ENCODE measurements at regions not wholly inside any gene's neighbourhood (a gene's known extent, or its start where the extent isn't known, plus 50 kb on each side); places are given as distances from the start of the nearest gene placed in this dataset.
"Not testable (repeated sequence)": the region's sequence is repeated elsewhere in the genome, so short reads cannot be mapped to it uniquely, and the experiment has no call there.

- DNase-seq (ENCODE audit: low read depth in 2 of 2): not testable (repeated sequence)
Observed at GRCh38 chr1:220412382-220412781, 115.6 kb upstream of the MARK1 start.

GRCh38 chr1:220410611-220411010, 117.3 kb upstream of the MARK1 start:
- peak in 1 of 2 experiments; percentile 40 for DNase-seq (ENCODE audit: low read depth in 2 of 2)

- no peak for DNase-seq (ENCODE audit: low read depth in 2 of 2)
Observed at GRCh38 chr1:220409771-220410595, 118.0 kb upstream of the MARK1 start.

DNA sequence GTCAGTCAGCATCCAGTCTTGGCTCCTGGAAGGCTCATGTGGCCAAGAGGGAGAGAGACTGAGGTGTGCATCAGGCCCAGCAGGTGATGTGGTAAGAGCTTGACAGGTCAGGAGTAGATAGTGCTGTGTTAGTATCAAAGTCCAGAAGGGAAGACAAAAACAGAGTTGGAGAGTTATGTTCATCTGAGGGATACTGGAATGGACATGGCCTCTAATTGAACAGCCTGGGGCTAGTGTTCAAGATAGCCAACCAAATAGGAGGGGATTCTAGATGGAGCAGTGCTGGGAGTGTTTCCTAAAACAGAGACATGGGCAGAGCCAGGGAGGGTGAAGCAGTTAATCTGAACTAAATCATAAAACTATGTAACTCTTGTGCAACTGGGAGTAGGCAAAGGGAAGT, 120.7 kb upstream of the MARK1 start:
- DNase-seq (ENCODE audit: low read depth in 2 of 2): no peak

DNA sequence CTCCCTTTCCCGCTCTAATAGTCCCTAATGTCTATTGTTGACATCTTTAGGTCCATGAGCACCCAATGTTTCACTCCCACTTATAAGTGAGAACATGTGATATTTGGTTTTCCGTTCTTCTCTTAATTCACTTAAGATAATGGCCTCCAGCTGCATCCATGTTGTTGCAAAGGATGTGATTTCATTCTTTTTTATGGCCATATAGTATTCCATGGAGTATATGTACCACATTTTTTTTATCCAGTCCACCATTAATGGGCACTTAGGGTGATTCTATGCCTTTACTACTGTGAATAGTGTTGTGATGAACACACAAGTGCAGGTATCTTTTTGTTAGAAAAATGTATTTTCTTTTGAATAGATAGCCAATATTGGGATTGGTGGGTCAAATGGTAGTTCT, 126.0 kb upstream of the RAB3GAP2 start:
- DNase-seq (ENCODE audit: low read depth in 2 of 2): no peak

DNA sequence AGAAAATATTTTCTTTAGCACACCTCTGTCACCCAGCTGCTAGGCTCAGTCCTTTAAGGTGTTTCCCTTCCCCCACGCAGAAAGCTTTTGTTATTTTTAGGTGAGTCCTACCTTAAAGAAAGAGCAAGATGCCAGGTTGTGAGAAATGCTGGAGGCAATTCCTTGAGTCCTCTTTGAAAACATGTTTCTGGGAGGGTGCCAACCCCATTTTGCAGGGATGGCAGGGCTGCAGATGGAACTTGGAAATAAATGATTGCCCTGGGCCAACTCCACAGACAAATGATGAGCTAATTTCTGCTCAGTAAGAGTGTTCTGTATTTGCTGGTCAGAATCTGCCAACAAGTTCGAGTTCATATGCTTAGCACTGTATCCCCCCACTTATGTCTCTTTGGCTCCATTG, 119.2 kb upstream of the RAB3GAP2 start:
- no peak for DNase-seq (ENCODE audit: low read depth in 2 of 2)

- DNase-seq (ENCODE audit: low read depth in 2 of 2): no peak
Observed at GRCh38 chr1:220389634-220390033, 117.4 kb upstream of the RAB3GAP2 start.

DNA sequence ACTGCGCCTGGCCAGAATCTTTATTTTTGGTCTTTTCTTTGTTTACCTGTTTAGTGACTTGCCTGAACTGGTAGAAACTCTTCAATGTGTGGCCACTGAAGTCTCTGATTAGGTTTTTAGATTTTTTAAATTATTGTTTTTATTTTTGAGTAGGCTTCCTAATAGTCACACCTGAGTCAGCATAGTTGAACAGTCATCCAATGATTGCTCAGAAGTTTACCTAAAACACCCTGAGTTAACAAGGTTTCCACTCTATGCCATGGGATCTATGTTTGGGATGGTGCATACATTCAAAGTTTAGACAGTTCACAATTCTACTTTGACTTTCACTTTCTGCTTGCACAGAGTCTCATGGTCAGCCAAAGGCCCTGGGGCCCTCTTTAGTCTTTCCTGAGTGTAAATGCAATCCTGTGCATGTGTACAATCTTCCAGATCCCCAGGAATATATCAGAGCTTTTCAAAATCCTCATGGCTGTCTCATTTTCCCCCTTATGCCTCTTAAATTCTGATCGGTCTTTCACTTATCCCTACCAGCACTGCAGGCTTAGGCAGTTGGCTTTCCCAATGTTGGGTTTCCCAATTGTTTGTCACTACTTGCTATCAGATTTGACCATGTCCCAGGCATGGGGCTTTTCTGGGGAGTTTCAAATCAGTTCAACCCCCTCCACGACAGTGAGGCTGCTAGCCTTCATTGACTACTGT, 114.4 kb upstream of the RAB3GAP2 start:
- no peak for DNase-seq (ENCODE audit: low read depth in 2 of 2)

DNA sequence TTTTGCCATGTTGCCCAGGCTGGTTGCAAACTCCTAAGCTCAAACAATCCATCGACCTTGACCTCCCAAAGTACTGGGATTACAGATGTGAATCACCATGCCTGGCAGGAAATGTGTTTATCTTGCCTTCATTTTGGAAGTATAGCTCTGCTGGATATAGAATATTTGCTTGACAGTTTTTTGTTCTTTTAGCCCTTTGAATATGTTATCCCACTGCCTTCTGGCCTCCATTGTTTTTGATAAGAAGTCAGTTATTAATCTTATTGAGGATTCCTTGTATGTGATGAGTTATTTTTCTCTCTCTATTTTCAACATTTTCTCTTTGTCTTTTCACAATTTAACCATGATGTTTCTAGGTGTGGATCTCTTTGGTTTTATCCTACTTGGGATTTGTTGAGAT, 112.9 kb upstream of the RAB3GAP2 start:
- no peak for DNase-seq (ENCODE audit: low read depth in 2 of 2)

DNA sequence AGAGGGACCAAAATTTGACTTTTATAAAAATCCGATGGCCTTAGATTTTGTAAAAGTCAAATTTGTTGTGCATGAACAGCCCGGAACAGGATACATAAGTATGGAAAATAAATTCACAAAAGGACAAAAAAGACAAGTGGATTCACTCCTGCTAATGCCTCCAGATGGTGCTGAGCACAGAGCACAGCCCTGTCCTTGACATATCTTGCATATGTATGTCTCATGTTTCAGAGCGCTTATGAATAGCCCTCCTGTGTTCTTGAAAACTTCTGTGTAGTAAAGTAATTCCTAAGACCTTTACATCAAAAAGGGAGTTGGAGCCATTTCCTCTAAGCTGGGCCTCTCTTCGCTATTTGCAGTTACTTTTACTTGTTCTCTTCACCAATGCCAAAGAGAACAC, 110.7 kb upstream of the RAB3GAP2 start:
- no peak for DNase-seq (ENCODE audit: low read depth in 2 of 2)

DNA sequence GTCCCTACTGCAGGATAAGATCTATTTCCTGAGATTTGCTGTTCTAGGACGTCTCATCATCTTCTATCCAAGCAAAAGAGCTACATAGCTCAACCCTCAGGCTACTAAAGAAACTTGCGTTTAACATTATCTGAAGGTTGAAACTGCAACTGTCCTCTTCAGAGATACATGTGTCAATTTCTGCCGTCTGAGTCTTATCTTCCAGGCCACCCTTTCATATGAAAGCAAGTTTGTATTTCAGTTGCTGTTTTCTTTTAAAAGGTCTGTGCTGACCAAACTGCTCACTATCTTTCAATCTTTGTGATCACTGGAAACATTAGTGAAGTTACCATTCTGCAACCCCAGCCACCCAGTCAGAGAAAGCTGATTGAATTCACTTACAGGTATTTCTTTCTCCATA, 108.6 kb upstream of the RAB3GAP2 start:
- no peak for DNase-seq (ENCODE audit: low read depth in 2 of 2)

- no peak for DNase-seq (ENCODE audit: low read depth in 2 of 2)
Observed at GRCh38 chr1:220378571-220379302, 106.5 kb upstream of the RAB3GAP2 start.

DNA sequence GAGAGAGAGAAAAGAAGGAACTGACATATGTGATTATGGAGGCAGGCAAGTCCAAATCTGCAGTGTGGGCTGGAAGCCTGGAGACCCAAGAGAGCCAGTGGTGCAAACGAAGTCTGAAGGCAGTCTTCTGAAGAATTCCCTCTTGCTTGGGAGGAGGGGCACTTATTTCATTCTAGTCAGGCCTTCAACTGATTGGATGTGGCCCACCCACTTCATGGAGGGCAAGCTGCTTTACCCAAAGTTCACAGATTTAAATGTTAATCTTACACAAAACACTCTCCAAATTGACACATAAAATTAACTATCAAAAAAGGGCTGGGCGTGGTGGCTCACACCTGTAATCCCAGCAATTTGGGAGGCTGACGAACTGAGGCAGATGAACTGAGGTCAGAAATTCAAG, 103.5 kb upstream of the RAB3GAP2 start:
- no peak for DNase-seq (ENCODE audit: low read depth in 2 of 2)

- DNase-seq (ENCODE audit: low read depth in 2 of 2): no peak
Observed at GRCh38 chr1:220374449-220374848, 102.2 kb upstream of the RAB3GAP2 start.

DNA sequence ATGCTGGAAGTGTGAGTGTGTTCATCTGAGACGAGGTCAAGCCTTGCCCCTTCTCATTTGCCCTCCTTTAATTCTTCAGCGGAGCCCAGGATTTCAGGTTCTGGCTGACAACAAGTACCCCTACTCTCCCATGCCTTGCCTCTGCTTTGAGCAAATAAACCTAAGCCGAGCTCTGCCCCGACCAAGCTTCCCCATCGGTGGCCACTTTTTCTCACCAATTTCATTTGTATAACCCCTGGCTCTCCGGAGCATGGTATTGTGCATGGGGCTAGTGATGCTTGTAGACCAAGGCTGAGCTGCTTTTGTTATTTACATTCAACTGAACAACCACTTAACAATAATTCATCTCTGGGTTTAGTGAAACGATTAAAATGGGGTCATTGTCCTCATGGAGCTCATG, 100.2 kb upstream of the RAB3GAP2 start:
- no peak for DNase-seq (ENCODE audit: low read depth in 2 of 2)

DNA sequence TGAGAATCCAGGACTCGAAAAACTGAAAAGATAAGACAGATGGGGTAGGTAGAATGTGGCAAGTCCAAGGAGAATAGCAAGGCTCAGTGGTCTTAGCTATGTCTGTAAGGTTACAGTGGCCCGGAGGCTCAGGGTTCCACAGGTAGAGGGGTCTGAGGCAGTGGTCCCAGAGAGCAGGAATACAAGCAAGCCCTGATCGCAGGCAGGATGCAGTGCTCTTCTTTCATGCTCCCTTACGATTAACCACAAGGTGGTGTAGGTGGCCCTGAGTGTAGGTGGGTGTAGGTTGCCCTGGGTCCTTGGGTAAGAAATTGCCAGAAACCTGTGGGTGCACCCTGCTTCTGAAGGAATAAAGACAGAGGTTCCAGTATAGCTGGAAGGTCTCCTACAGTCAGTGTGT, 99.1 kb upstream of the RAB3GAP2 start:
- no peak for DNase-seq (ENCODE audit: low read depth in 2 of 2)

GRCh38 chr1:220370041-220370700, 97.9 kb upstream of the RAB3GAP2 start:
- peak; percentile 76 to 80 for DNase-seq (ENCODE audit: low read depth in 2 of 2)

DNA sequence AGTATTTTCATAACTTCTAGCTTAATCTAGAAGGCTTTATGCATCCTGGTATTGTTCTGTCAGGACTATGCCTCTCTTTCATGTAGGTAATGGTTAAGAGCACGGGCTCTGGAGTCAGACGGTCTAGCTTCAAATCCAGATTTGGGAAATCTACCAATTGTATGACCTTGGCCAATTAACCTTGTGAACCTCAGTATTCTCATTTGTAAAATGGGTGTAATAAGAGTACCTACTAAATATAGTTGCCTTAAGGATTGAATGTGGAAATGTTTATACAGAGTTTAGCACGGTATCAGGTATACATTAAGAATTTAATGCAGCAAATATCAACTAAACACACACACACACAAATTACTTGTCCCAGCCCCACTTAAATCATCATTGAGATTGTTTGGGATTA, 97.3 kb upstream of the RAB3GAP2 start:
- no peak for DNase-seq (ENCODE audit: low read depth in 2 of 2)

DNA sequence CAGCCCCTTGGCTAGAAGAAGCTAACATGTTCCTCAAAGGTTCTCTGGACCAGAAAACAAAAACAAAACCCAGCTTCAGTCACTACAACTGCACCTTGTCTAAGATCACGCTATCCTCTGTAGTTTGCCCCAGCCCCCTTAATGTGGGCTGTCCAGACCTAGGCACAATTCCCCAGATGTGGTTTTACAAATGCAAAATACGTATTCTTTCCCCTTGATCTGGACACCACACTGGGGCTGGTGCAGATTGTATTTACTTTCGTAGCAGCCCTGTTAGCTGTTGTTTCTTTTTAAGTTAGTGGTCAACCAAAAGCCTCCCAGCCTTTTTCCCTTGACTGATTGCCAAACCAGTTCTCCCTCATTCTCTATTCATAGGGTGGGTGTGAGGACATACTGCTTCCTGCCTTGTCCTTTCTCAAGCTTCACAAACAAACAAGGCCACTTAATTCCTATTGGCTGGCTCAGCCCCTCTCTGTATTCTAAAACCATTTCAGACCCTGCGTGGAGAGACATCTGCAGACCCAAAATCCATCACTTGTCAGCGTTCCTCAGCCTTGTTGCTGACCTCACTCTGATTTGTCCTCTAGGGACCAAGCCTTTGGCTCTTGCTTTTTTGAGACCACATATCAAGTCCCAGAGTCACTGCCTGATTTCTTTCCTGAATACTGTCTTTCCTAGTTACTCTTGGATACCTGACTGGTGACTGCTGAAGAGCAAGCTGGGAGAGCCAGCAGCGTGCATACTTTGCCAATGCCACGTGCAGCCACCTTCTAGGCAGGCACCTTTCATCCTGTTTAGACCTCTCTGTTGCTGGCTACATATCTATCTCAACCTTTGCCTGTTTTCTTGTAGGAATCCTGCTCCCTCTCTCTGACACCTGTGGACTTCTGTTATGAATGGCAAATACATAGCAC, 96.4 kb upstream of the RAB3GAP2 start:
- no peak for DNase-seq (ENCODE audit: low read depth in 2 of 2)

GRCh38 chr1:220367833-220368232, 95.6 kb upstream of the RAB3GAP2 start:
- no peak for DNase-seq (ENCODE audit: low read depth in 2 of 2)

- no peak for DNase-seq (ENCODE audit: low read depth in 2 of 2)
Observed at GRCh38 chr1:220366269-220366668, 94.0 kb upstream of the RAB3GAP2 start.

Data from fibroblast of skin of left biceps (primary cell).